ENCODE measurements at regions not wholly inside any gene's neighbourhood (a gene's known extent, or its start where the extent isn't known, plus 50 kb on each side); places are given as distances from the start of the nearest gene placed in this dataset.

- no peak for DNase-seq
- Histone ChIP-seq H3K36me3 (replicated peaks; ENCODE audit: control insufficient read depth, insufficient read depth, low read length) (no peaks in the 10 kb centered on the region), H3K27me3 (ENCODE audit: control insufficient read depth, insufficient read depth, low read length) (no peaks in the 10 kb centered on the region), H3K4me3 (ENCODE audit: insufficient read depth, low read depth, low read length) (no peak overlapping the region)
Measured at GRCh38 chr5:66538126-66538525, 58.1 kb upstream of the MAST4 start.

GRCh38 chr5:66538531-66538930 is 57.7 kb upstream of the MAST4 start:
- Histone ChIP-seq H3K27me3 (ENCODE audit: control insufficient read depth, insufficient read depth, low read length) (no peaks in the 10 kb centered on the region), H3K36me3 (replicated peaks; ENCODE audit: control insufficient read depth, insufficient read depth, low read length) (no peaks in the 10 kb centered on the region), H3K4me3 (ENCODE audit: insufficient read depth, low read depth, low read length) (no peak overlapping the region)
- DNase-seq: no peak

- no peak for DNase-seq
- no peaks in the 10 kb centered on the region for H3K27me3 ChIP-seq (ENCODE audit: control insufficient read depth, insufficient read depth, low read length)
- no peak overlapping the region for H3K4me3 ChIP-seq (ENCODE audit: insufficient read depth, low read depth, low read length)
- H3K36me3 ChIP-seq (replicated peaks; ENCODE audit: control insufficient read depth, insufficient read depth, low read length): no peaks in the 10 kb centered on the region
Measured at GRCh38 chr5:66540078-66540477, 56.1 kb upstream of the MAST4 start.

- no peaks in the 10 kb centered on the region for H3K36me3 ChIP-seq (replicated peaks; ENCODE audit: control insufficient read depth, insufficient read depth, low read length)
- no peak overlapping the region for H3K4me3 ChIP-seq (ENCODE audit: insufficient read depth, low read depth, low read length)
- H3K27me3 ChIP-seq (ENCODE audit: control insufficient read depth, insufficient read depth, low read length): no peaks in the 10 kb centered on the region
- DNase-seq: no peak
Measured at GRCh38 chr5:66542711-66543110, 53.5 kb upstream of the MAST4 start.
